Osteocyte (in vitro differentiated cells): ENCODE measurements at regions not wholly inside any gene's neighbourhood (a gene's known extent, or its start where the extent isn't known, plus 50 kb on each side); places are given as distances from the start of the nearest gene placed in this dataset.

Experiments used
- DNase-seq: peaks from one replicate; pipeline ENCODE4 v3.0.0; 2021; ENCODE audit warnings: mixed read lengths; ENCODE audit not compliant: unreplicated experiment; ENCODE audit errors: extremely low spot score
- H3K27ac Mint-ChIP-seq: one replicate; pipeline ENCODE4 v1.8.0; 2021; ENCODE audit warnings: mild to moderate bottlenecking, mixed read lengths; ENCODE audit not compliant: unreplicated experiment
- H3K27me3 Mint-ChIP-seq: one replicate; pipeline ENCODE4 v1.8.0; 2021; ENCODE audit warnings: mixed read lengths; ENCODE audit not compliant: unreplicated experiment
- H3K36me3 Mint-ChIP-seq: one replicate; pipeline ENCODE4 v1.8.0; 2021; ENCODE audit warnings: mixed read lengths; ENCODE audit not compliant: unreplicated experiment
- H3K4me1 Mint-ChIP-seq: one replicate; pipeline ENCODE4 v1.8.0; 2021; ENCODE audit warnings: mixed read lengths; ENCODE audit not compliant: unreplicated experiment
- H3K4me3 Mint-ChIP-seq: one replicate; pipeline ENCODE4 v1.8.0; 2021; ENCODE audit warnings: mild to moderate bottlenecking, moderate library complexity, mixed read lengths; ENCODE audit not compliant: unreplicated experiment
- H3K9me3 Mint-ChIP-seq: one replicate; pipeline ENCODE4 v1.8.0; 2021; ENCODE audit warnings: mixed read lengths; ENCODE audit not compliant: unreplicated experiment
- TF ChIP-seq, protein P1 (sequence below): fragments of 200-600 bp; sonication (generic); IDR thresholded peaks from 2 replicates; pipeline ENCODE4 v1.5.0; 2021; ENCODE audit warnings: antibody characterized with exemption, mild to moderate bottlenecking, moderate library complexity

DNA sequence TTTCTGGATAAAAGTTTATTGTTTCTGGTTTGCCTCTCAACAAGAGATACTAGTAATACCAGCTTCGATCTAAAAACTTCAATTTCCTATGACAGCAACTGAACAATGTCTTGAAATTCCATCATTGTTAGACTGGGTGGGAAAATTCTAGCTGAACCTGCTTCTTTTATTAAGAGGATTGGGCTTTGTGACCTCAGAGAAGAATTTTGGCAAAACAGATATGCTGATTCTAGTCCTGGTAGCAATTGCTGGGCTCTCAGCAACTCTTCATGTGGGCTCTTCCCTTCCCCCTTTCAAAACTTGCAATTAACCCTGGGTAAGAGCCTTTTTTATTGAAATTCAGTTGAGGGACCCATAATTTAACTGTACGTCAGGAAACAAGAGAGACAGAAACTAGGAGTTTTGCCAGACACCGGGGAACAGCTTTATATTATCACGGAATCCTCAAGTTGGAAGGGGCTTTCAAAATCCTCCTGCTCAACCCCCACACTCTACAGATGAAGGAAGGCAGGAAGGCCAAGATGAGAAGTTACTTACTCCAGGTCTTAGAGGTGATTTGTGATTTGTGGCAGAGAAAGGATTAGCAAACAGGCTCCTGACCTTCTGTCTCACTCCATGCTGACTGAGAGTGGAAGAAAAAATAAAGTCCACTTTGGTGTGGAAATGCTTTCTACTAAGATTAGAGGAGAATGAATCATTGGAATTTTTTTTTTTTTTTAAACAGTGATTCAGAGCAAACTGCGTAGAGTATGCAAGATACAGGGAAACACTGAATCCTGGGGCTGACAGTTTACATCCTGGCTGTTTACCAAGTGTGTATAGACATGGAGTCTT is 239.0 kb upstream of the ATP2B1 start:
- Mint-ChIP-seq H3K4me3 (no peak overlapping the region), H3K27me3 (no peaks in the 10 kb centered on the region), H3K27ac (peak overlapping the region; percentile 80), H3K9me3 (no peaks in the 10 kb centered on the region), H3K36me3 (no peaks in the 10 kb centered on the region), H3K4me1 (peaks cover 65% of the 10 kb centered on the region)
- TF ChIP-seq, protein P1, sequence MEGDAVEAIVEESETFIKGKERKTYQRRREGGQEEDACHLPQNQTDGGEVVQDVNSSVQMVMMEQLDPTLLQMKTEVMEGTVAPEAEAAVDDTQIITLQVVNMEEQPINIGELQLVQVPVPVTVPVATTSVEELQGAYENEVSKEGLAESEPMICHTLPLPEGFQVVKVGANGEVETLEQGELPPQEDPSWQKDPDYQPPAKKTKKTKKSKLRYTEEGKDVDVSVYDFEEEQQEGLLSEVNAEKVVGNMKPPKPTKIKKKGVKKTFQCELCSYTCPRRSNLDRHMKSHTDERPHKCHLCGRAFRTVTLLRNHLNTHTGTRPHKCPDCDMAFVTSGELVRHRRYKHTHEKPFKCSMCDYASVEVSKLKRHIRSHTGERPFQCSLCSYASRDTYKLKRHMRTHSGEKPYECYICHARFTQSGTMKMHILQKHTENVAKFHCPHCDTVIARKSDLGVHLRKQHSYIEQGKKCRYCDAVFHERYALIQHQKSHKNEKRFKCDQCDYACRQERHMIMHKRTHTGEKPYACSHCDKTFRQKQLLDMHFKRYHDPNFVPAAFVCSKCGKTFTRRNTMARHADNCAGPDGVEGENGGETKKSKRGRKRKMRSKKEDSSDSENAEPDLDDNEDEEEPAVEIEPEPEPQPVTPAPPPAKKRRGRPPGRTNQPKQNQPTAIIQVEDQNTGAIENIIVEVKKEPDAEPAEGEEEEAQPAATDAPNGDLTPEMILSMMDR, result no peak
- DNase-seq, result no peak

DNA sequence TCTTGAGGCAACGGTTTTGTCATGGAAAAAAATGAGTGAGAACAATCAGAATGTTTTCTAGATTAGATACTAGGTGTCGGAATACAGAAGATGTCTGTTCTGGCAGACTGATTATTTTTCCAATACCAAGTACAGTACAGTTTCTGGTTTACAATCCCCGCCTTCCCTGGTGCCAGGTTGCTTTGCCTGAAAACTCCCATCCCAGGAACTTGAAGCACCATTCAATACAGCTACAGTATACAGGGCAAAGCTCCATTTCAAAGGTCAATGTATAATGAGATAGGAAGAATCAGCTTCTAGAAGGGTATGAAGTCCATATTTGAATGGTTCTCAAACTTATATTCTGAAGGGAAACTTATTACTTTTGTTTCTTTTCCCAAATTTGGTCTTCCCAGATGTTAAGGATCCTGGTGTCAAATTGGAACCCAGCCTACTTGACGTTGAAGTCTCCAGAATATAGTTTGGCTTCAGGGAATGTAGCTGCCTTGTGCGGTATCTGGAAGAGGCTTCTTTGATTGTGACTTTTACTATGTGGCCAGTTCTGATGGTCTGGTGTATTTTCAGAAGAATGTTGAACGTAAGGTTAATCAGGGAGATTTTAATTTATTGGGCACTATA is 238.0 kb upstream of the ATP2B1 start:
- H3K9me3 Mint-ChIP-seq, result no peaks in the 10 kb centered on the region
- H3K27ac Mint-ChIP-seq, result no peak overlapping the region
- H3K36me3 Mint-ChIP-seq, result no peaks in the 10 kb centered on the region
- no peak overlapping the region for H3K4me3 Mint-ChIP-seq
- TF ChIP-seq, protein P1, result no peak
- H3K27me3 Mint-ChIP-seq, result no peaks in the 10 kb centered on the region
- DNase-seq, result no peak
- peaks cover 66% of the 10 kb centered on the region for H3K4me1 Mint-ChIP-seq

DNA sequence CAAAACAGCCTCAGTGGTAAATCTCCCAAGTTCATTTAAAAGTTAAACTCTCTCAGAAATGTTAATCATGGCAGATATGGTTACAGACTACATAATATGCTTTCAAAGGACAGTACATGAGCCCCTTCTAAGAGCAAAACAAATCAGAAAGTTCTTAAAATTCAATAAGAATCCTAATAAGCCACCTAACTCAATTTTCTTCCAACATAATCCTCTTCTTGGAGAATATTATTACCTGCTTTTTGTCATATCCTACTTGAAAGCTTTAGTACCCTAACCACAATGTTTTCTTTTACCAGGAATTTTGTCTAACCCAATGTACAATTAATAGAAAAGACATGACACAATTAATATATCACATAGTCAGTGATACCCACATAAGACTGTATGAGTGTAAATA is 236.5 kb upstream of the ATP2B1 start:
- Mint-ChIP-seq H3K4me1 (peaks cover 54% of the 10 kb centered on the region), H3K27ac (no peak overlapping the region), H3K4me3 (no peak overlapping the region), H3K27me3 (no peaks in the 10 kb centered on the region), H3K9me3 (no peaks in the 10 kb centered on the region), H3K36me3 (no peaks in the 10 kb centered on the region)
- DNase-seq, result no peak
- TF ChIP-seq, protein P1, result no peak

DNA sequence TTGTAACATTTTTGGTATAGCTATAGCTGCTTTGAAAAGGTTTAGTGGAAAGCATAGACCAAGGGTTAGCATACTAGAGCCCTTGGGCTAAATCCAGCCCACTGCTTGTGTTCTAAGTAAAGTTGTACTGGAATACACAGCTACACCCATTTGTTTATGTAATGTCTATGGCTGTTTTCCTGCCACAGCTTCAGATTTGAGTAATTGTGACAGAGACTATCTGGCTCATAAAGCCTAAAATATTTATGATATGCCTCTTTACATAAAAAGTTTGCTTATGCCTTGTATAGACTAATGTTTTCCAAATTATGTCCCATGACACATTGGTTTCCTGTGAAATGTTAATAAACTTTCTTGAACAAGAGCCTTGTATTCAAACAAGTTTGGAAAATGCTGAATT is 234.8 kb upstream of the ATP2B1 start:
- TF ChIP-seq, protein P1, result no peak
- DNase-seq, result no peak
- Mint-ChIP-seq H3K27ac (peak overlapping the region; percentile 32), H3K4me3 (no peak overlapping the region), H3K27me3 (no peaks in the 10 kb centered on the region), H3K36me3 (no peaks in the 10 kb centered on the region), H3K9me3 (no peaks in the 10 kb centered on the region), H3K4me1 (peaks cover 45% of the 10 kb centered on the region)

DNA sequence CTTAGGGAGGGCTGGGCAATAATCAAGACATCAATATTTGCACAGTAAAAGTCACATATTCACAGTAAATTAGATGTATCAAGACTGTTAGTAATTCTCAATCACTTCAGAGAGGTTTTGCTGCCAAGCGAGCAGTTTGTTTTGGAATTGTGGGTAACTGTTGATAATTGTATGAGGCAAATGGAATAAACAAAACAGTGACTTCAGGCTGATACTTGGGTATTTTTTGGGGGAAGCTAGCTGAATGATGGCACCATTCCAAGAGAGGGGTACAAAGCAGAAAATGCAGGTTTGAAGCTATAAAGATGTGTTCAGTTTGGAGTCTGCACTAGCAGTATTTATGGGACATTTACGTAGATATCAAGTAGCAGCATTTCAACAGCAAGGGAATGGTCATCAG is 232.8 kb upstream of the ATP2B1 start:
- DNase-seq, result no peak
- no peaks in the 10 kb centered on the region for H3K36me3 Mint-ChIP-seq
- no peaks in the 10 kb centered on the region for H3K9me3 Mint-ChIP-seq
- no peaks in the 10 kb centered on the region for H3K27me3 Mint-ChIP-seq
- H3K4me1 Mint-ChIP-seq, result peaks cover 28% of the 10 kb centered on the region
- H3K27ac Mint-ChIP-seq, result no peak overlapping the region
- TF ChIP-seq, protein P1, result no peak
- H3K4me3 Mint-ChIP-seq, result no peak overlapping the region
